Lower lobe of right lung (tissue), 2 donors: ENCODE measurements at regions not wholly inside any gene's neighbourhood (a gene's known extent, or its start where the extent isn't known, plus 50 kb on each side); places are given as distances from the start of the nearest gene placed in this dataset.

Experiments
- ATAC-seq, 2 donors: fragments of 200-7000 bp; cut with Tn5 transposase; one replicate each; pipeline ENCODE4 v1.9.1; 2020 to 2022; ENCODE audit warnings: mild to moderate bottlenecking in 2 of 2, moderate library complexity in 2 of 2
- DNase-seq: peaks from one replicate; pipeline ENCODE4 v3.0.0-alpha.2; 2020
- H3K27ac ChIP-seq: fragments of 200-600 bp; one replicate; pipeline ENCODE4 v1.8.0; 2022
- H3K27me3 ChIP-seq: fragments of 200-600 bp; one replicate; pipeline ENCODE4 v1.8.0; 2022; ENCODE audit warnings: low read depth
- H3K36me3 ChIP-seq: fragments of 200-600 bp; one replicate; pipeline ENCODE4 v1.8.0; 2022; ENCODE audit warnings: mild to moderate bottlenecking
- H3K4me1 ChIP-seq: fragments of 200-600 bp; one replicate; pipeline ENCODE4 v1.8.0; 2022
- H3K4me3 ChIP-seq: fragments of 200-600 bp; one replicate; pipeline ENCODE4 v1.8.0; 2022; ENCODE audit warnings: mild to moderate bottlenecking
- H3K9me3 ChIP-seq: fragments of 200-600 bp; one replicate; pipeline ENCODE4 v1.8.0; 2022
- intact Hi-C: fragments of 100-400 bp; cut with DNase I; formaldehyde crosslinking; loops from one replicate; pipeline ENCODE4 v1.11.0; 2022
- TF ChIP-seq, protein P1 (sequence below): fragments of 200-600 bp; IDR thresholded peaks from one replicate; pipeline ENCODE4 v1.8.0; 2022; ENCODE audit warnings: antibody characterized with exemption, mild to moderate bottlenecking
- donor health status: DM: no; HTN: yes; CAD: no; lungs with severe emphysema.

DNA sequence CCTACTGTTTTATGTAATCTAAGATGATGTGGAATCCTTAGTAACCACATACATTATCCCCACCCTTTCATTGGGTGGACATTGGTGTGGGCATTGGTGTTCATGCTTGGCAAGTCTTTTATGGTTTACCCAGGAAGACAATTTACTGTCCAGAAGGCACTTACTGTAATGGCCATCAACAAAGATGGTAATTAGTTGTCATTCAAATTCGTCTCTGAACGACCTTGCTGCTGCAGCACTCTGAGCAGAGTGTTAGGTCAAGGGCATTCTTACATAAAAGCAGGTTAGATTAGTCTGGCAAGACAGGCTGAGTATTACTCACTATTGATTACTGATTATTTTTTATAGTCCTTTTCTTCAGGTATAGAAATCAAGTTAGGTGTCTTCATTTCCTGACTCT, 447.9 kb downstream of the XIRP2 start:
- H3K36me3 ChIP-seq, result no peaks in the 10 kb centered on the region
- no peak overlapping the region for H3K27ac ChIP-seq
- H3K27me3 ChIP-seq, result no peaks in the 10 kb centered on the region
- TF ChIP-seq, protein P1, sequence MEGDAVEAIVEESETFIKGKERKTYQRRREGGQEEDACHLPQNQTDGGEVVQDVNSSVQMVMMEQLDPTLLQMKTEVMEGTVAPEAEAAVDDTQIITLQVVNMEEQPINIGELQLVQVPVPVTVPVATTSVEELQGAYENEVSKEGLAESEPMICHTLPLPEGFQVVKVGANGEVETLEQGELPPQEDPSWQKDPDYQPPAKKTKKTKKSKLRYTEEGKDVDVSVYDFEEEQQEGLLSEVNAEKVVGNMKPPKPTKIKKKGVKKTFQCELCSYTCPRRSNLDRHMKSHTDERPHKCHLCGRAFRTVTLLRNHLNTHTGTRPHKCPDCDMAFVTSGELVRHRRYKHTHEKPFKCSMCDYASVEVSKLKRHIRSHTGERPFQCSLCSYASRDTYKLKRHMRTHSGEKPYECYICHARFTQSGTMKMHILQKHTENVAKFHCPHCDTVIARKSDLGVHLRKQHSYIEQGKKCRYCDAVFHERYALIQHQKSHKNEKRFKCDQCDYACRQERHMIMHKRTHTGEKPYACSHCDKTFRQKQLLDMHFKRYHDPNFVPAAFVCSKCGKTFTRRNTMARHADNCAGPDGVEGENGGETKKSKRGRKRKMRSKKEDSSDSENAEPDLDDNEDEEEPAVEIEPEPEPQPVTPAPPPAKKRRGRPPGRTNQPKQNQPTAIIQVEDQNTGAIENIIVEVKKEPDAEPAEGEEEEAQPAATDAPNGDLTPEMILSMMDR, result no peak
- H3K4me1 ChIP-seq, result no peaks in the 10 kb centered on the region
- no peaks in the 10 kb centered on the region for H3K9me3 ChIP-seq
- no peak overlapping the region for H3K4me3 ChIP-seq
- intact Hi-C loops, result no loop called here
- ATAC-seq (no peak), DNase-seq (no peak)

DNA sequence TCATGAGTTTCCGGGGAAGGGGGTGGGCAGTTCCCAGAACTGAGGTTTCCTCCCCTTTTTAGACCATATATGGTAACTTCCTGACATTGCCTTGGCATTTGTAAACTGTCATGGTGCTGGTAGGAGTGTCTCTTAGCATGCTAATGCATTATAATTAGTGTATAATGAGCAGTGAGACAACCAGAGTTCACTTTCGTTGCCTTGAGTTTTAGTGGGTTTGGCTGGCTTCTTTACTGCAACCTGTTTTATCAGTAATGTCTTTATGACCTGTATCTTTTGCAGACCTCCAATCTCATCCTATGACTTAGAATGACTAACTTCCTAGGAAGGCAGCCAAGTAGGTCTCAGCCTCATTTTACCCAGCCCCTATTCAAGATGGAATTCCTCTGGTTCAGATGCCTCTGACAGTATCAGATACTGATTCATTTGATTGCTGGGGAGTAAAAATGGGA, 447.3 kb downstream of the XIRP2 start:
- no peaks in the 10 kb centered on the region for H3K27me3 ChIP-seq
- no peaks in the 10 kb centered on the region for H3K4me1 ChIP-seq
- TF ChIP-seq, protein P1, result no peak
- no peak overlapping the region for H3K4me3 ChIP-seq
- H3K27ac ChIP-seq, result no peak overlapping the region
- no peaks in the 10 kb centered on the region for H3K9me3 ChIP-seq
- no peak for ATAC-seq
- no peaks in the 10 kb centered on the region for H3K36me3 ChIP-seq
- intact Hi-C loops, result no loop called here
- DNase-seq, result no peak

DNA sequence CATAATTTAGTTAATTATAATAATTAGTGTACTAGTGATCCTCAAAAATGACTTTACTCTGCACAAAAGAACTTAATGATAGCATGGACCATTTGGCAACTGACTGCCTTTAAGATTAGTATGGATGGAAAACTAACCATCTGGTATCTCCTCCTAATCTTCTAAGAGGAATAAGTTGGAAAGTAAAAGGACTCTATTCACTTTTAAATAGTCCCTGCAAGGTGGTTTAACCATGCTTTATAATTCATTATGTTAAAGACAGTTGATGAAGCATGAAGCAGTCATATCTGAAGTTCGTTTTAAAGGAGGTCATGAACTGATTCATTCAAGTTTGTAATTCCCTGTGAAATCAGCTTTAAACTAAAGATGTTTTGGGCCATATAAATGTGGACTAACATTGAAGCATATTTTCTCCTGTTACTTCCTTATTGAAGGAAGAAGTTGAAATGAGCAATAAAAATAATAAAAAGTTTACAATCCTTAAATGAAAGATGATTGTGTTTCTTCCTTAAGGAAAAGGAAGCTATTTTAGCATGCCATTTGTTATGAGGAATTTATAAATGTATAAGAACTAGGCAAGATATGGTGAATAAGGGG, 446.0 kb downstream of the XIRP2 start:
- DNase-seq (no peak), ATAC-seq (no peak)
- no peak overlapping the region for H3K27ac ChIP-seq

DNA sequence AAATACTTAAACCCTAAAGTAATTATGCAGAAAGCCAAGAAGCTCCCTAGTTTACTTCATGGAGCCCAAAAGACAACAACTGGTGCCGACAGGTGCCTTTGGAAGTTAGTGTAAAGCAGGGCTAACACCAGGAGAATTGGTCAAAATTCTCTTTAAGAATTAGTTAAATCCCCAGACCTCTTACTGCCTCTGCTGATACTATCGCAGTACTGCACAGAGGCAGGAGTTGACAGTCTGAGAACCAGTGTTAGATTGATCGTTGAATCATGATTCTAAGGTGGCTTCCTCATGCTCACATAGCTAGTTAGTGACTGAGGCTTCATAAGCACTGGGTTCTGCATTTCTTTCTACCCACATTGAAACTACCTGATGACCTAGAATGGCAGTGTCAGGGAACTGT, 445.0 kb downstream of the XIRP2 start:
- ATAC-seq, result no peak

More for the DNA sequence above, 446.0 kb downstream of the XIRP2 start:
- H3K4me3 ChIP-seq, result no peak overlapping the region
- H3K9me3 ChIP-seq, result no peaks in the 10 kb centered on the region
- H3K36me3 ChIP-seq, result no peaks in the 10 kb centered on the region
- intact Hi-C loops, result no loop called here
- TF ChIP-seq, protein P1, result no peak
- no peaks in the 10 kb centered on the region for H3K4me1 ChIP-seq
- H3K27me3 ChIP-seq, result no peaks in the 10 kb centered on the region

DNA sequence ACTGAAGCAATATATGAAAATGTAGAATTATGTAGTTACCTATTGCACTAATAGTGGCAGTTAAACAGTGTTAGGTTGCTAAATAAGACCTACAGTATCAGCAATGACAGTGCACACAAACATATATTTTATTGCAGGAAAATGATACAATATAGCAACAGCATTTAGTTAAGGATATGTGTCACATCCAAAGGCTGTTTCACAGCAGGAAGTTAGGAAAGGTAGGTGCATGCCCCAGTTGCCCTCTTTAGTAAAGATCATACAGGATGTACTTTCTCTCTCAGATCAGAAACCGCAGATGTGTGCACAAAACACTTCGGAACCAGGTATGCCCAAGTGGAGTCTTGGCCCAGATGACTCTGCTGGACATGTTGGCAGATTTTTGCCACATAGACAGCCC, 444.1 kb downstream of the XIRP2 start:
- H3K4me3 ChIP-seq, result no peak overlapping the region
- ATAC-seq, result no peak
- no peak overlapping the region for H3K27ac ChIP-seq
- no peaks in the 10 kb centered on the region for H3K9me3 ChIP-seq
- no peaks in the 10 kb centered on the region for H3K27me3 ChIP-seq
- TF ChIP-seq, protein P1, result no peak
- intact Hi-C loops, result no loop called here
- DNase-seq, result no peak
- H3K4me1 ChIP-seq, result no peaks in the 10 kb centered on the region
- no peaks in the 10 kb centered on the region for H3K36me3 ChIP-seq

More for the DNA sequence above, 445.0 kb downstream of the XIRP2 start:
- Histone ChIP-seq H3K4me3 (no peak overlapping the region), H3K4me1 (no peaks in the 10 kb centered on the region), H3K27me3 (no peaks in the 10 kb centered on the region), H3K9me3 (no peaks in the 10 kb centered on the region), H3K27ac (no peak overlapping the region), H3K36me3 (no peaks in the 10 kb centered on the region)
- intact Hi-C loops, result no loop called here
- TF ChIP-seq, protein P1, result no peak
- DNase-seq, result no peak
